NCI-H446 (cell line): ENCODE measurements at regions not wholly inside any gene's neighbourhood (a gene's known extent, or its start where the extent isn't known, plus 50 kb on each side); places are given as distances from the start of the nearest gene placed in this dataset.
"Not testable (repeated sequence)": the region's sequence is repeated elsewhere in the genome, so short reads cannot be mapped to it uniquely, and the experiment has no call there.

Experiments
- DNase-seq, 2 experiments: peaks; one replicate each; lab custom pipeline; 2025; lab: John Stamatoyannopoulos, UW

GRCh38 chr18:1671710-1672109 is 767.0 kb downstream of the ADCYAP1 start:
- not testable (repeated sequence) for DNase-seq

GRCh38 chr18:1676387-1676786 is 771.7 kb downstream of the ADCYAP1 start:
- no peak for DNase-seq

GRCh38 chr18:1680108-1680507 is 775.4 kb downstream of the ADCYAP1 start:
- DNase-seq = no peak

- DNase-seq = no peak
These were observed 787.2 kb downstream of the ADCYAP1 start for GRCh38 chr18:1691863-1692262.

GRCh38 chr18:1708006-1708405 is 803.3 kb downstream of the ADCYAP1 start:
- no peak for DNase-seq

- DNase-seq = no peak
These were observed 805.4 kb downstream of the ADCYAP1 start for GRCh38 chr18:1710114-1710513.

GRCh38 chr18:1732143-1732542 is 827.5 kb downstream of the ADCYAP1 start:
- no peak for DNase-seq

GRCh38 chr18:1746131-1746530 is 825.2 kb downstream of the METTL4 start:
- no peak for DNase-seq

GRCh38 chr18:1751249-1751648 is 820.1 kb downstream of the METTL4 start:
- DNase-seq = no peak

GRCh38 chr18:1760901-1761300 is 810.4 kb downstream of the METTL4 start:
- no peak for DNase-seq

GRCh38 chr18:1774261-1774660 is 797.0 kb downstream of the METTL4 start:
- no peak for DNase-seq

- no peak for DNase-seq
These were observed 793.5 kb downstream of the METTL4 start for GRCh38 chr18:1777843-1778242.

GRCh38 chr18:1778496-1779178 is 792.7 kb downstream of the METTL4 start:
- DNase-seq = no peak

- DNase-seq = no peak
These were observed 791.7 kb downstream of the METTL4 start for GRCh38 chr18:1779587-1779986.

- DNase-seq = no peak
These were observed 787.2 kb downstream of the METTL4 start for GRCh38 chr18:1784113-1784512.

- DNase-seq = not testable (repeated sequence)
These were observed 785.3 kb downstream of the METTL4 start for GRCh38 chr18:1785980-1786379.

- DNase-seq = no peak
These were observed 774.7 kb downstream of the METTL4 start for GRCh38 chr18:1796636-1797035.

GRCh38 chr18:1797235-1797634 is 774.1 kb downstream of the METTL4 start:
- no peak for DNase-seq

GRCh38 chr18:1805521-1805920 is 765.8 kb downstream of the METTL4 start:
- DNase-seq = no peak

- DNase-seq = no peak
These were observed 764.3 kb downstream of the METTL4 start for GRCh38 chr18:1806884-1807615.

GRCh38 chr18:1811282-1811681 is 760.0 kb downstream of the METTL4 start:
- DNase-seq = no peak

GRCh38 chr18:1825296-1825695 is 746.0 kb downstream of the METTL4 start:
- no peak for DNase-seq

- no peak for DNase-seq
These were observed 730.4 kb downstream of the METTL4 start for GRCh38 chr18:1840878-1841277.

GRCh38 chr18:1846640-1847039 is 724.7 kb downstream of the METTL4 start:
- DNase-seq = no peak
